IPS-11a (cell line): ENCODE measurements at regions not wholly inside any gene's neighbourhood (a gene's known extent, or its start where the extent isn't known, plus 50 kb on each side); places are given as distances from the start of the nearest gene placed in this dataset.
"Not testable (repeated sequence)": the region's sequence is repeated elsewhere in the genome, so short reads cannot be mapped to it uniquely, and the experiment has no call there.

ENCODE experiments used
- H3K4me3 ChIP-seq: one replicate; pipeline ENCODE4 v1.5.1; 2013; ENCODE audit warnings: low read depth, low read length, control low read depth

- H3K4me3 ChIP-seq = no peak overlapping the region
Measured at GRCh38 chr2:7620255-7620654, 703.0 kb downstream of the RNF144A start.

- H3K4me3 ChIP-seq = no peak overlapping the region
Measured at GRCh38 chr2:7621018-7621814, 704.0 kb downstream of the RNF144A start.

- H3K4me3 ChIP-seq = no peak overlapping the region
Measured at GRCh38 chr2:7625392-7626138, 708.4 kb downstream of the RNF144A start.

GRCh38 chr2:7626139-7626537 lies 708.9 kb downstream of the RNF144A start:
- H3K4me3 ChIP-seq = no peak overlapping the region

- no peak overlapping the region for H3K4me3 ChIP-seq
Measured at GRCh38 chr2:7627583-7627982, 710.4 kb downstream of the RNF144A start.

- no peak overlapping the region for H3K4me3 ChIP-seq
Measured at GRCh38 chr2:7632420-7632819, 715.2 kb downstream of the RNF144A start.

- H3K4me3 ChIP-seq = no peak overlapping the region
Measured at GRCh38 chr2:7633566-7634153, 716.4 kb downstream of the RNF144A start.

GRCh38 chr2:7634409-7634808 lies 717.2 kb downstream of the RNF144A start:
- no peak overlapping the region for H3K4me3 ChIP-seq

- H3K4me3 ChIP-seq = no peak overlapping the region
Measured at GRCh38 chr2:7639476-7639875, 722.3 kb downstream of the RNF144A start.

GRCh38 chr2:7641272-7641671 lies 724.1 kb downstream of the RNF144A start:
- not testable (repeated sequence) for H3K4me3 ChIP-seq

- no peak overlapping the region for H3K4me3 ChIP-seq
Measured at GRCh38 chr2:7646024-7646423, 728.8 kb downstream of the RNF144A start.

GRCh38 chr2:7646661-7647060 lies 729.4 kb downstream of the RNF144A start:
- no peak overlapping the region for H3K4me3 ChIP-seq

GRCh38 chr2:7648221-7648795 lies 731.1 kb downstream of the RNF144A start:
- no peak overlapping the region for H3K4me3 ChIP-seq

- H3K4me3 ChIP-seq = no peak overlapping the region
Measured at GRCh38 chr2:7649461-7650228, 732.4 kb downstream of the RNF144A start.

- no peak overlapping the region for H3K4me3 ChIP-seq
Measured at GRCh38 chr2:7653617-7654016, 736.4 kb downstream of the RNF144A start.

GRCh38 chr2:7655629-7656028 lies 738.4 kb downstream of the RNF144A start:
- no peak overlapping the region for H3K4me3 ChIP-seq

GRCh38 chr2:7657526-7657925 lies 740.3 kb downstream of the RNF144A start:
- not testable (repeated sequence) for H3K4me3 ChIP-seq

GRCh38 chr2:7658486-7658885 lies 741.3 kb downstream of the RNF144A start:
- H3K4me3 ChIP-seq = no peak overlapping the region

GRCh38 chr2:7660816-7661215 lies 743.6 kb downstream of the RNF144A start:
- H3K4me3 ChIP-seq = no peak overlapping the region

GRCh38 chr2:7661502-7661901 lies 744.3 kb downstream of the RNF144A start:
- H3K4me3 ChIP-seq = no peak overlapping the region

- H3K4me3 ChIP-seq = no peak overlapping the region
Measured at GRCh38 chr2:7665880-7666279, 748.7 kb downstream of the RNF144A start.
